ENCODE measurements at regions not wholly inside any gene's neighbourhood (a gene's known extent, or its start where the extent isn't known, plus 50 kb on each side); places are given as distances from the start of the nearest gene placed in this dataset.
"Not testable (repeated sequence)": the region's sequence is repeated elsewhere in the genome, so short reads cannot be mapped to it uniquely, and the experiment has no call there.

DNA sequence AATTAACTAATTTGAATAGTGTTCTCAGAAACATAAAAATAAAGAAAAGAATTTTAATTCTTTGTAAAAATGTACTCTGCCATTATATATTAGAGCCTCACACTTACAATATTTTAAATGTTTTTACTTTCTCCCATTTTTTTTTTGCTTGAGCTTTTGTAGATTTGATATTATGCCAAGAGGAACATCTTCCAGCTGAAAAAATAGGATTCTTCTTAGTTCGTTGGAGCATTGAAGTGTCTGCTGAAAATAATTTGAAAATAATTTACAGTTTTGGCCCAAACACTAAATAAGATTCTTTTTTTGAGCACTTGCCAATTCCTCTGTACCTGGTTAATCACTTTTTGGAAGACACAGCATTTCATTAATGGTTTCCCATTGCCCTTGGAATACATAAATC, 175.0 kb upstream of the COL11A1 start:
- no peak overlapping the region for H3K4me3 ChIP-seq (ENCODE audit: low read depth, low read length)
- H3K27ac ChIP-seq (ENCODE audit: low read depth, low read length): no peak overlapping the region
- H3K36me3 ChIP-seq (ENCODE audit: control insufficient read depth, insufficient read depth, low read length): no peaks in the 10 kb centered on the region
- H3K27me3 ChIP-seq (ENCODE audit: control insufficient read depth, insufficient read depth, low read length): no peaks in the 10 kb centered on the region
- H3K9ac ChIP-seq (ENCODE audit: low read length): no peak overlapping the region
- H3K4me1 ChIP-seq (ENCODE audit: control insufficient read depth, insufficient read depth, low read length): no peaks in the 10 kb centered on the region
- no peaks in the 10 kb centered on the region for H3K9me3 ChIP-seq (ENCODE audit: control insufficient read depth, insufficient read depth, low read depth, low read length)

- Histone ChIP-seq H3K4me1 (ENCODE audit: control insufficient read depth, insufficient read depth, low read length) (peaks cover 9% of the 10 kb centered on the region), H3K4me3 (ENCODE audit: low read depth, low read length) (no peak overlapping the region), H3K36me3 (ENCODE audit: control insufficient read depth, insufficient read depth, low read length) (no peaks in the 10 kb centered on the region), H3K9ac (ENCODE audit: low read length) (no peak overlapping the region), H3K27me3 (ENCODE audit: control insufficient read depth, insufficient read depth, low read length) (no peaks in the 10 kb centered on the region), H3K27ac (ENCODE audit: low read depth, low read length) (no peak overlapping the region), H3K9me3 (ENCODE audit: control insufficient read depth, insufficient read depth, low read depth, low read length) (no peaks in the 10 kb centered on the region)
Measured at GRCh38 chr1:103275725-103276124, 167.4 kb upstream of the COL11A1 start.

GRCh38 chr1:103274886-103275285, 166.6 kb upstream of the COL11A1 start:
- Histone ChIP-seq H3K9ac (ENCODE audit: low read length) (no peak overlapping the region), H3K27me3 (ENCODE audit: control insufficient read depth, insufficient read depth, low read length) (no peaks in the 10 kb centered on the region), H3K9me3 (ENCODE audit: control insufficient read depth, insufficient read depth, low read depth, low read length) (no peaks in the 10 kb centered on the region), H3K4me1 (ENCODE audit: control insufficient read depth, insufficient read depth, low read length) (peaks cover 9% of the 10 kb centered on the region), H3K27ac (ENCODE audit: low read depth, low read length) (no peak overlapping the region), H3K4me3 (ENCODE audit: low read depth, low read length) (no peak overlapping the region), H3K36me3 (ENCODE audit: control insufficient read depth, insufficient read depth, low read length) (no peaks in the 10 kb centered on the region)

DNA sequence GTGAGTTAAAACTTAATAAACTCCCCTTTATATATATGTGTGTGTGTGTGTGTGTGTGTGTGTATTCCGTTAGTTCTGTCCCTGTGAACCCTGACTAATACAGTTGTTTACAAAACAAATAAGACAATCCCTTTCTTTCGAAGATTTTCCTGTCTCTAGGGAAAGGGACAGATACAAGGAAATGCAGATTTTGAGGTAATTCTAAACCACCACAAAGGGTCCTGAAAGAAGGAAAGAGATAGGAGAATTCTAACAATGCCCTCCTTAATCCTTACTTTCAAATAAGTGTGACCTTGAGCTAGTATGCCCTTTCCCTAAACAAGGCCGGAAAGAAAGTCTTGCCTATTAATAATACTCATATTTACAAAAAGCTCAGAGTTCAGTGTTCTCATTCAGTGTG, 164.8 kb upstream of the COL11A1 start:
- no peak overlapping the region for H3K27ac ChIP-seq (ENCODE audit: low read depth, low read length)
- peaks cover 9% of the 10 kb centered on the region for H3K4me1 ChIP-seq (ENCODE audit: control insufficient read depth, insufficient read depth, low read length)
- no peak overlapping the region for H3K4me3 ChIP-seq (ENCODE audit: low read depth, low read length)
- no peaks in the 10 kb centered on the region for H3K27me3 ChIP-seq (ENCODE audit: control insufficient read depth, insufficient read depth, low read length)
- H3K36me3 ChIP-seq (ENCODE audit: control insufficient read depth, insufficient read depth, low read length): no peaks in the 10 kb centered on the region
- no peaks in the 10 kb centered on the region for H3K9me3 ChIP-seq (ENCODE audit: control insufficient read depth, insufficient read depth, low read depth, low read length)
- H3K9ac ChIP-seq (ENCODE audit: low read length): no peak overlapping the region

DNA sequence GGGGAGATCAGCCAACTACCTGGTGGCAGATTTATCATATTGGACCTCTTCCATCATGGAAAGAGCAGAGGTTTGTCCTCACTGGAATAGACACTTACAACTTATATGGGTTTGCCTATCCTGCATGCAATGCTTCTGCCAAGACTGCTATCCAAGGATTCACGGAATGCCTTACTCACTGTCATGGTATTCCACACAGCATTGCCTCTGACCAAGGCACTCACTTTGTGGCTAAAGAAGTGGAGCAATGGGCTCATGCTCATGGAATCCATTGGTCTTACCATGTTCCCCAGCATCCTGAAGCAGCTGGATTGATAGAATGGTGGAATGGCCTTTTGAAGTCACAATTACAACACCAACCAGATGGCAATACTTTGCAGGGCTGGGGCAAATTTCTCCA, 163.1 kb upstream of the COL11A1 start:
- not testable (repeated sequence) for H3K4me3 ChIP-seq (ENCODE audit: low read depth, low read length); H3K9me3 ChIP-seq (ENCODE audit: control insufficient read depth, insufficient read depth, low read depth, low read length); H3K27me3 ChIP-seq (ENCODE audit: control insufficient read depth, insufficient read depth, low read length); H3K4me1 ChIP-seq (ENCODE audit: control insufficient read depth, insufficient read depth, low read length); H3K27ac ChIP-seq (ENCODE audit: low read depth, low read length); H3K9ac ChIP-seq (ENCODE audit: low read length); H3K36me3 ChIP-seq (ENCODE audit: control insufficient read depth, insufficient read depth, low read length)

GRCh38 chr1:103267893-103268292, 159.6 kb upstream of the COL11A1 start:
- no peak overlapping the region for H3K9ac ChIP-seq (ENCODE audit: low read length)
- no peak overlapping the region for H3K4me3 ChIP-seq (ENCODE audit: low read depth, low read length)
- H3K36me3 ChIP-seq (ENCODE audit: control insufficient read depth, insufficient read depth, low read length): no peaks in the 10 kb centered on the region

DNA sequence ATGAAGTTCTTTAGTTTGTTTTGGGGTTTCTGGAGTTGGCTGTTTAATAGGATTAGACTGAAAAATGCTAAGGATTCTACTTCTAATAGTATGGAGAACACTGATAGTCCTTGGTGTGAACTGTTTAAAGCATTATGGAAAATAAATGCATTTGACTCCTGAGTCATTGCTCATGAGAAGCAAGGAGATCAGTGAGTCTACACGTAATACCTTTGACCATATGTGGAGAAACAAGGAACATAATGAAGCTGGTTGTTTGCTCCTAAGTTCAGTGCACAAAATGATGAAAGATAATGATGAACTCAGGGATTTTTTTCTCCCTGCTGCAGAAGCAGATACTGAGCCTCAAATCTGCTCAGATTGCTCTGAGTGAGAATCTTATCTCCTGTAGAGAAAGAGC, 158.9 kb upstream of the COL11A1 start:
- no peak overlapping the region for H3K4me3 ChIP-seq (ENCODE audit: low read depth, low read length)
- H3K9me3 ChIP-seq (ENCODE audit: control insufficient read depth, insufficient read depth, low read depth, low read length): no peaks in the 10 kb centered on the region
- no peak overlapping the region for H3K9ac ChIP-seq (ENCODE audit: low read length)
- H3K27me3 ChIP-seq (ENCODE audit: control insufficient read depth, insufficient read depth, low read length): no peaks in the 10 kb centered on the region
- H3K36me3 ChIP-seq (ENCODE audit: control insufficient read depth, insufficient read depth, low read length): no peaks in the 10 kb centered on the region
- H3K4me1 ChIP-seq (ENCODE audit: control insufficient read depth, insufficient read depth, low read length): no peaks in the 10 kb centered on the region
- H3K27ac ChIP-seq (ENCODE audit: low read depth, low read length): no peak overlapping the region

More at GRCh38 chr1:103267893-103268292, 159.6 kb upstream of the COL11A1 start:
- Histone ChIP-seq H3K27ac (ENCODE audit: low read depth, low read length) (no peak overlapping the region), H3K9me3 (ENCODE audit: control insufficient read depth, insufficient read depth, low read depth, low read length) (no peaks in the 10 kb centered on the region), H3K27me3 (ENCODE audit: control insufficient read depth, insufficient read depth, low read length) (no peaks in the 10 kb centered on the region), H3K4me1 (ENCODE audit: control insufficient read depth, insufficient read depth, low read length) (peaks cover 3% of the 10 kb centered on the region; the same call in 1 of the 2 replicates)

DNA sequence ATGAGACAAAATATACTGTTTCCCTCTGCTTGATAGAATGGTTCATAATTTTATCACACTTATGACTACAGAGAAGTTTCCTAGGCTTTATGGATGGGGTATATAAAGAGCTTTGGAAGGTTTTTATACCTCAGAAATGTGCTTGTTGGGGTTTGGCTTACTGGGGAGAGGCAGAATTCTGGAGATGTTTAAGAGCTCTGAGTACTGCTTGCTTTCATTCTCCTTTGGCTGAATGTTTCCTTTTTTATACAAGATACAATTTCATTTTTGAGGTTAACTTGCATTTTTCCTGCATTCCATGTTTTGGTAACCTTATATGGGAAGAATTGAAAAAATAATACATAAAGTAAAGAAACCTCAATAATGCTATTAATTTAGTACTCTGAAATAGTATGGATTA, 157.7 kb upstream of the COL11A1 start:
- no peak overlapping the region for H3K9ac ChIP-seq (ENCODE audit: low read length)
- H3K4me3 ChIP-seq (ENCODE audit: low read depth, low read length): no peak overlapping the region
- no peaks in the 10 kb centered on the region for H3K27me3 ChIP-seq (ENCODE audit: control insufficient read depth, insufficient read depth, low read length)
- H3K4me1 ChIP-seq (ENCODE audit: control insufficient read depth, insufficient read depth, low read length): no peaks in the 10 kb centered on the region
- no peak overlapping the region; the same call in 1 of the 2 replicates for H3K27ac ChIP-seq (ENCODE audit: low read depth, low read length)
- no peaks in the 10 kb centered on the region for H3K36me3 ChIP-seq (ENCODE audit: control insufficient read depth, insufficient read depth, low read length)
- no peaks in the 10 kb centered on the region for H3K9me3 ChIP-seq (ENCODE audit: control insufficient read depth, insufficient read depth, low read depth, low read length)

- H3K27ac ChIP-seq (ENCODE audit: low read depth, low read length): no peak overlapping the region; the same call in 1 of the 2 replicates
- no peaks in the 10 kb centered on the region for H3K27me3 ChIP-seq (ENCODE audit: control insufficient read depth, insufficient read depth, low read length)
- H3K9ac ChIP-seq (ENCODE audit: low read length): no peak overlapping the region
- H3K36me3 ChIP-seq (ENCODE audit: control insufficient read depth, insufficient read depth, low read length): no peaks in the 10 kb centered on the region
- H3K4me3 ChIP-seq (ENCODE audit: low read depth, low read length): no peak overlapping the region
- no peaks in the 10 kb centered on the region for H3K9me3 ChIP-seq (ENCODE audit: control insufficient read depth, insufficient read depth, low read depth, low read length)
- no peaks in the 10 kb centered on the region for H3K4me1 ChIP-seq (ENCODE audit: control insufficient read depth, insufficient read depth, low read length)
Measured at GRCh38 chr1:103265551-103265950, 157.2 kb upstream of the COL11A1 start.

DNA sequence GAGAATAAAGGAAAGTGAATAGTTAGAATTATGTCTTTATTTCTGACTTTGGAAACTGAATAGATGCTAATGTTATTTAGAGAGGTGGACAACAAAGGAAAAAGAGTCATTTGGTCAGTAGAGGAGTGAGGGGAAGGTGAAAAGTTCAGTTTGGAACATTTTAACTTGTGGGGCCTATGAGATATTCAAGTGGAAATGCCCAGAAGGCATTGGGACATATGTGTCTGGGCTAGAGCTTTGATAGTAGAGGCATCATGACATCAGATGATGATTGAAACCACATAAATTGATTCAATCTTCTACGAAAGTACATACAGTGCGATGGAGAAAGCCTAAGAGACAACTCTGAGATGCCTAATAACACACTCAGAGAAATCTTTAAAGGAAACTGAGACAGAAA, 151.7 kb upstream of the COL11A1 start:
- H3K9me3 ChIP-seq (ENCODE audit: control insufficient read depth, insufficient read depth, low read depth, low read length): no peaks in the 10 kb centered on the region
- H3K27me3 ChIP-seq (ENCODE audit: control insufficient read depth, insufficient read depth, low read length): no peaks in the 10 kb centered on the region
- H3K36me3 ChIP-seq (ENCODE audit: control insufficient read depth, insufficient read depth, low read length): no peaks in the 10 kb centered on the region
- H3K4me3 ChIP-seq (ENCODE audit: low read depth, low read length): no peak overlapping the region
- H3K4me1 ChIP-seq (ENCODE audit: control insufficient read depth, insufficient read depth, low read length): no peaks in the 10 kb centered on the region
- no peak overlapping the region for H3K27ac ChIP-seq (ENCODE audit: low read depth, low read length)
- H3K9ac ChIP-seq (ENCODE audit: low read length): no peak overlapping the region

DNA sequence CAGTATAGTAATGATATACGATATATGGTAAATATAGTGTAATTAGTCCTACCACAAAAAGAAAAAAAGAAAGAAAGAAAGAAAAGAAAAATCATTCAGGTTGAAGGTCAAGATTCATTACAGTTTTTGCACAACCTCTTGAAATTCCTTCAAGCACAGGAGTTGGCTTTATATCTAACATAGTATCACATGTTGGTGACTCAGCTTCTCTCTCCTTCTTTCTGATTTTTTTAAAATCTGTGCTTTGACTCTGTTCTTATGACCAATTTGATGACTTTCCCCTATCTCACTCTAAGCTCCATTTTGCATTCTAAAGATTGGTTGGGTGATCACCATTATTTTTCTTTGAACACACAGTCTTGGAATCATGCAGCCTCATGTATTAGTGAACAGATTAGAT, 148.2 kb upstream of the COL11A1 start:
- Histone ChIP-seq H3K4me3 (ENCODE audit: low read depth, low read length) (no peak overlapping the region), H3K27me3 (ENCODE audit: control insufficient read depth, insufficient read depth, low read length) (no peaks in the 10 kb centered on the region), H3K27ac (ENCODE audit: low read depth, low read length) (no peak overlapping the region), H3K4me1 (ENCODE audit: control insufficient read depth, insufficient read depth, low read length) (no peaks in the 10 kb centered on the region), H3K9me3 (ENCODE audit: control insufficient read depth, insufficient read depth, low read depth, low read length) (peaks cover 5% of the 10 kb centered on the region; the same call in 1 of the 2 replicates), H3K36me3 (ENCODE audit: control insufficient read depth, insufficient read depth, low read length) (no peaks in the 10 kb centered on the region), H3K9ac (ENCODE audit: low read length) (no peak overlapping the region)

GRCh38 chr1:103254691-103255090, 146.4 kb upstream of the COL11A1 start:
- H3K36me3 ChIP-seq (ENCODE audit: control insufficient read depth, insufficient read depth, low read length): no peaks in the 10 kb centered on the region
- peaks cover 11% of the 10 kb centered on the region for H3K4me1 ChIP-seq (ENCODE audit: control insufficient read depth, insufficient read depth, low read length)
- no peaks in the 10 kb centered on the region for H3K27me3 ChIP-seq (ENCODE audit: control insufficient read depth, insufficient read depth, low read length)
- H3K9me3 ChIP-seq (ENCODE audit: control insufficient read depth, insufficient read depth, low read depth, low read length): peaks cover 6% of the 10 kb centered on the region; the same call in 1 of the 2 replicates
- H3K27ac ChIP-seq (ENCODE audit: low read depth, low read length): no peak overlapping the region; the same call in 1 of the 2 replicates
- H3K9ac ChIP-seq (ENCODE audit: low read length): no peak overlapping the region
- no peak overlapping the region for H3K4me3 ChIP-seq (ENCODE audit: low read depth, low read length)
